GM12878 (cell line): ENCODE measurements at regions not wholly inside any gene's neighbourhood (a gene's known extent, or its start where the extent isn't known, plus 50 kb on each side); places are given as distances from the start of the nearest gene placed in this dataset.

ENCODE experiments used
- ASH2L ChIP-seq: fragments of 300-600, 200-600 bp; sonication (generic); IDR thresholded peaks from 2 replicates; pipeline ENCODE4 v1.6.1; 2017; ENCODE audit warnings: low read depth, mild to moderate bottlenecking, borderline replicate concordance
- BCL3 ChIP-seq: IDR thresholded peaks from 2 replicates; pipeline ENCODE4 v1.6.1; 2011; ENCODE audit warnings: borderline replicate concordance, low read depth, mild to moderate bottlenecking, moderate library complexity, low read length; ENCODE audit not compliant: insufficient read depth, poor library complexity, severe bottlenecking
- BHLHE40 ChIP-seq, 2 experiments: fragments of 450-650 bp in 1 of 2; IDR thresholded peaks; 2 replicates each; pipeline ENCODE4 v1.6.1; 2011 to 2017; ENCODE audit warnings: low read depth in 2 of 2, borderline replicate concordance in 1 of 2, improper control_type of control experiment in 1 of 2, low read length in 1 of 2, mild to moderate bottlenecking in 1 of 2
- E2F4 ChIP-seq: IDR thresholded peaks from 2 replicates; pipeline ENCODE4 v1.6.1; 2012; ENCODE audit warnings: low read depth, low read length, improper control_type of control experiment
- E4F1 ChIP-seq: fragments of 450-650 bp; IDR thresholded peaks from 2 replicates; pipeline ENCODE4 v1.6.1; 2018; ENCODE audit warnings: borderline replicate concordance, mild to moderate bottlenecking; ENCODE audit not compliant: partially characterized antibody
- ELK1 ChIP-seq: IDR thresholded peaks from 2 replicates; pipeline ENCODE4 v1.6.1; 2012; ENCODE audit warnings: low read depth, low read length, improper control_type of control experiment
- EP300 ChIP-seq, 2 experiments: fragments of 150-350 bp in 1 of 2; IDR thresholded peaks; 2 replicates each; pipeline ENCODE4 v1.6.1; 2011 to 2012; ENCODE audit warnings: low read depth in 2 of 2, low read length in 2 of 2, borderline replicate concordance in 1 of 2, improper control_type of control experiment in 1 of 2, inconsistent platforms in 1 of 2; ENCODE audit not compliant: control insufficient read depth in 1 of 2
- HCFC1 ChIP-seq: fragments of 150-350 bp; IDR thresholded peaks from 2 replicates; pipeline ENCODE4 v1.6.1; 2014; ENCODE audit warnings: low read length
- HDAC6 ChIP-seq: fragments of 200-600 bp; sonication (generic); IDR thresholded peaks from one replicate; pipeline ENCODE4 v1.8.0; 2017; ENCODE audit warnings: antibody characterized with exemption; ENCODE audit not compliant: unreplicated experiment
- HDGF ChIP-seq: fragments of 450-650 bp; IDR thresholded peaks from 2 replicates; pipeline ENCODE4 v1.6.1; 2016; ENCODE audit warnings: antibody characterized with exemption
- IRF5 ChIP-seq: fragments of 450-650 bp; IDR thresholded peaks from 2 replicates; pipeline ENCODE4 v1.6.1; 2017; ENCODE audit warnings: borderline replicate concordance
- MAX ChIP-seq: IDR thresholded peaks from 2 replicates; pipeline ENCODE4 v1.6.1; 2012; ENCODE audit warnings: low read depth, low read length, improper control_type of control experiment
- MLLT1 ChIP-seq: fragments of 450-650 bp; IDR thresholded peaks from 2 replicates; pipeline ENCODE4 v1.6.1; 2016; ENCODE audit warnings: mild to moderate bottlenecking
- MYC ChIP-seq: IDR thresholded peaks from 2 replicates; pipeline ENCODE4 v1.6.1; 2011; ENCODE audit warnings: mild to moderate bottlenecking, low read length, moderate library complexity, inconsistent platforms; ENCODE audit not compliant: insufficient read depth, insufficient replicate concordance, insufficient read length, severe bottlenecking
- NBN ChIP-seq: fragments of 450-650 bp; IDR thresholded peaks from 2 replicates; pipeline ENCODE4 v1.6.1; 2016
- NFYA ChIP-seq: IDR thresholded peaks from 2 replicates; pipeline ENCODE4 v1.6.1; 2011; ENCODE audit warnings: low read depth, mild to moderate bottlenecking, low read length, improper control_type of control experiment, borderline replicate concordance
- POLR2AphosphoS2 ChIP-seq: IDR thresholded peaks from 2 replicates; pipeline ENCODE4 v1.6.1; 2011; ENCODE audit warnings: low read depth, mild to moderate bottlenecking, low read length, improper control_type of control experiment, moderate library complexity
- SREBF1 ChIP-seq: IDR thresholded peaks from 2 replicates; pipeline ENCODE4 v1.6.1; 2012; ENCODE audit warnings: mild to moderate bottlenecking, low read length
- TCF7 ChIP-seq: IDR thresholded peaks from 2 replicates; pipeline ENCODE4 v1.6.1; 2014; ENCODE audit warnings: antibody characterized with exemption, borderline replicate concordance
- WRNIP1 ChIP-seq: IDR thresholded peaks from 2 replicates; pipeline ENCODE4 v1.6.1; 2011; ENCODE audit warnings: low read depth, low read length, improper control_type of control experiment, borderline replicate concordance

- no peak for TF ChIP-seq E4F1
- TF ChIP-seq ELK1 = no peak
- 0 out of 2 replicates have a peak, but pooled peaks have one; percentile 54 for TF ChIP-seq NBN
- no peak for TF ChIP-seq HDGF
- peak; percentile 88 to 92 for TF ChIP-seq BHLHE40 (IDR thresholded peaks at IDR 0.05; ENCODE audit: borderline replicate concordance in 1 of 2, low read depth in 2 of 2, low read length in 1 of 2)
- TF ChIP-seq MLLT1 = 0 out of 2 replicates have a peak, but pooled peaks have one; percentile 37
- no peak for TF ChIP-seq NFYA
- no peak for TF ChIP-seq HDAC6
- peak; percentile 89 to 91 for TF ChIP-seq EP300 (IDR thresholded peaks at IDR 0.05; ENCODE audit: borderline replicate concordance in 1 of 2, control insufficient read depth in 1 of 2, low read depth in 2 of 2, low read length in 2 of 2)
- no peak for TF ChIP-seq E2F4
- TF ChIP-seq IRF5 = no peak
- peak; percentile 70; the same call in 1 of the 2 replicates for TF ChIP-seq TCF7
- TF ChIP-seq HCFC1 = no peak
- peak; percentile 100 for TF ChIP-seq BCL3
- no peak for TF ChIP-seq WRNIP1
- no peak for TF ChIP-seq ASH2L
- TF ChIP-seq MAX = 0 out of 2 replicates have a peak, but pooled peaks have one; percentile 22
- TF ChIP-seq POLR2AphosphoS2 = no peak
- TF ChIP-seq MYC = no peak
- peak; percentile 66 for TF ChIP-seq SREBF1
Observed at GRCh38 chr13:50236898-50237318, 221.7 kb downstream of the KCNRG start (continued).
